ENCODE measurements at regions not wholly inside any gene's neighbourhood (a gene's known extent, or its start where the extent isn't known, plus 50 kb on each side); places are given as distances from the start of the nearest gene placed in this dataset.

DNA sequence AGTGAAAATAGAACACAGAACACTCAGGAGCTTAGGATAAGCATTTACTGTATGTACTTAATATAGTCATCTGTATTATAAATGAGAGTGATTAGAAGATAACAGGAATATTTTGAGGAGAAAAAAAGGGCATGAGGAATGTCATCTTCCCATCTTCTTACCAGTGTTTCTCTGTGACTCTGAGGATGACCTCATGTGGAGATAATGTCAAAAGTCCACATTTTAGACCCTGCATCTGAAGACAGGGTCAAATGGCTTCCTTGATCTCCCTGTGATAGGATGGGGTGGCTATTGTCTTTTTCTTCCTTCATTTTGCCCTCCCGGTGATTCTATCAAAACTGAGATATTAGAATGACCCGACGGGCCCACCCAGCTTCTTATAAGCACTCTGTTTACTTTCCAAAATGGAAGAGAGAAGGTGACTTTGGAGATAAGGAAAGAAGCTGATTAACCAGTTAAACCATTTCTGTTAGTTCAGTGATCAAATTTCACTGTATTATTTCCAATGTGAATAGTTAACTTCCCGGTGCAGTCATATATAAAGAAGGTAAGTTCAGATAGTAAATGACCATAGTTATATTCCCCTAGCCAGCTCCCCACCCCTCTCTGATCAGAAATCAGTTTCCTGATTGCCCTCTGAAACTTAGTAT, 115.7 kb upstream of the SALL4 start:
- DNase-seq, result no peak

DNA sequence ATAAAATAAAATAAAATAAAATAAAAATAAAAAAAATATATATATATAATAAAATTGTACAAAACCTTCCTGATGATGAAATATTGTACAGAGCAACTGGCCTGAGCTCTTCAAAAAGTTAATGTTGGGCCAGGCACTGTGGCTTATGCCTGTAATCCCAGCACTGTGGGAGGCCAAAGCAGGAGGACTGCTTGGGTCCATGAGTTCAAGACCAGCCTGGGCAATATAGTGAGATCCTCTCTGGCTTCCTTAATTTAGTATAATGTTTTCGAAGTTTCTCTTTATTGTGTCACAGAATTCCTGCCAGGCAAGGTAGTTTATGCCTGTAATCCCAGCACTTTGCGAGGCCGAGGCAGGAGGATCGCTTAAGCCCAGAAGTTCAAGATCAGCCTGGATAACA, 113.9 kb upstream of the SALL4 start:
- DNase-seq, result no peak

DNA sequence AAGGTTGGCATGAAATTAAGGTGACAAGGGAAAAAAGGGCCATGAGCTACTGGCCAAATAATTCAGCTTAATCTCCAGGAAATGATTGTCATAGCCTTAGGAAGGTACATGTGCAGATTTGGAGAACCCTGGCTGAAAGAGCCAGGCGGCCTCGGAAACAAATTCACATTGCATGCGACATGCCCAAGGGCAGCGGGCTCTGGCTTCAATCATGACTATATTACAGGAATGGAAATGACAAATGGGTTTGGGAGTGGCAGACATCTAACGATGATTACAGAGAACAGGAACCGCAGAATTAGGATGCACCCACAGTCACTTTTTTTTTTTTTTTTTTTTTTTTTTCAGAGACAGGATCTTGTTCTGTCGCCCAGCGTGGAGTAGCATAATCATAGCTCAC, 112.4 kb upstream of the SALL4 start:
- no peak for DNase-seq

DNA sequence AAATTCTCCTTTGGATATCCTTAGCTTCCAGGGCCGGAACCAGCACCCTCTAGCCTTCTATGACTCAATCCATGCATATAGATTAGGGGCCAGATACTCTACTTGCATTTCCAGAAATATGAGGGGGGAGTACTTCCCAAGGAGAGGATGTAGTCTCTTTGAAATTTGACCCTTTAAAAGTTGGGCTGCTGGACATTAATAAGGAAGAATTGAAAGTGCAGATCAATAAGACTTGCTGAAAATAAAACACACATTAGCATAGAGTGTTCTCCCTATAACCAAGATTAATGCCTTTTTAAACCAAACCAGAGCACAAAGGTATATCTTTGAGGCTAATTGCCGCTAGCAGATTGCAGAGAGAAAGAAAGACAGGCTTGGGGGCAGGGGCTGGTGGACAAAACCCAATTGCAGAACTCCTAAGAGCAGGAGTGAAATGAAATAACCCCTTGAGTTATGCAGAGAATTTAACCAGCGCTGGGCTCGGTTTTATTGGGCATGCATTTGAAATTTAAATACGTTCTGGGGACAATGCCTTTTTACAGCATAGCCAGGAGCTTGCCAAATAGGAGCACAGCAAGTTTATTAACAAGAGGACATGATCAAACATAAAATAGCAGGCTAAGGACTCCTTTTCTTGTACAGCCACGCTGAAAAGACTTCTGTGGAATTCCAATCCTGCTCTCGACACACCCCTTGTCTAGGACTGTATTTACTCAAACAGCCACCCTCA, 108.2 kb upstream of the SALL4 start:
- DNase-seq, result no peak

GRCh38 chr20:51906679-51907078, 104.4 kb upstream of the SALL4 start:
- no peak for DNase-seq

- no peak for DNase-seq
Observed at GRCh38 chr20:51906049-51906448, 103.7 kb upstream of the SALL4 start.

GRCh38 chr20:51902933-51903332, 100.6 kb upstream of the SALL4 start:
- DNase-seq, result no peak

DNA sequence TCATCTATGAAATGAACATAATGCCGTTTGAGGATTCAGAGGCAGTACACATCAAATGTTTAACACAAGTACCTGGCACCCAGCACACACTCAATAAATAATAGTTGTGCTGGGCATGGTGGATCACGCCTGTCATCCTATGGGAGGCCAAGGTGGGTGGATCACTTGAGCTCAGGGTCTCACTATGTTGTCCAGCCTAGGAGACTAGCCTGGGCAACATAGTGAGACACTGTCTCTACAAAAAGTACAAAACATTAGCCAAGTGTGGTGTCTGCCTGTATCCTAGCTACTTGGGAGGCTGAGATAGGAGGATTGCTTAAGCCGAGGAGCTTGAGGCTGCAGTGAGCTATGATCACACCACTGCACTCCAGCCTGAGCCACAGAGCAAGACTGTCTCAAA, 98.1 kb upstream of the SALL4 start:
- DNase-seq, result no peak

DNA sequence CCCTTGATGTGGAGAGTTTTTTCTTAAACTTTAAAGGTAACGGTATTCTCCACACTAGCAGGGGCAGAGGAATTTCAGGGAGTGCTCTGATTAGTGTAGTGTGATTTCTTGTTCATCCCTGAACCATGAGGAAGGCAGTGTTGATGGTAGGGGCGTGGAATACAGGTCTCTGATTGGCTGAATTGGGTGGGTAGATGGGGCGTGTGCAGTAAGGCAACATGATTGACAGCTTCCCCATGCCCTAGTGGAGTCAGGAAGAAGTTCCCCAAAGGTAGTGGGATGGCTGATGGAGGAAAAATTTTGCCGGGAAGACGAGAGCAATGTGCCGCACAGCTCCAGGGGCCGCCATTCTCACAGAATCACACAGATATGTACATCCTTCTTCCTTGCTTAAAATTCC, 97.4 kb upstream of the SALL4 start:
- DNase-seq, result no peak

DNA sequence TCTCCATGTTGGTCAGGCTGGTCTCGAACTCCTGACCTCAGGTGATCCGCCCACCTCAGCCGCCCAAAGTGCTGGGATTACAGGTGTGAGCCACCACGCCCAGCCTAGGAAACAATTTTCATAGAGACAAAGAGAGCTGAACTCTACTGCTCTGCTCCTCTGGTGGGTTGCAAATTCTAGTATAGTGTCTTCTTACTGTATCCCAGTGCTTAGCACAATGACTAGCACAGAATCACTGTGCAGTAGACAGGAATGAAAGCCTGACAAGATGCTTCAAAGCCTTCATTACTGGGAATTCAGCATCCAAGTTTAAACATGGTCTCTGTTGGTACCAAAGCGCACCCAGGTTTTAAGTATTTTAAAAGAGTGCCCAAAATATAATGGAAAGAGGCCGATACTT, 96.5 kb upstream of the SALL4 start:
- no peak for DNase-seq

DNA sequence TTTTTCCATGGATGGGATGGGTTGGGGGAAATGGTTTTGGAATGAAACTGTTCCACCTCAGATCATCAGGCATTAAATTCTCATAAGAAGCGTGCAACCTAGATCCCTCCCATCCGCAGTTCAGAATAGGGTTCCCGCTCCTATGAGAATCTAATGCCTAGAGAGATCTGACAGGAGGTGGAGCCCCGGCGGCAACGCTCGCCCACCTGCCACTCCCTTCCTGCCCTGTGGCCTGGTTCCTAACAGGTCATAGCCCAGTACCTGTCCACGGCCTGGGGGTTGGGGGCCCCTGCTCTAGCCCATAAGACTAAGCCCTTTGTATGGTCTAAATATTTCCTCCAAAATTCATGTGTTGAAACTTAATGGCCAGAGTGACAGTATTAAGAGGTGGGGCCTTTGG, 92.3 kb upstream of the SALL4 start:
- no peak for DNase-seq

DNA sequence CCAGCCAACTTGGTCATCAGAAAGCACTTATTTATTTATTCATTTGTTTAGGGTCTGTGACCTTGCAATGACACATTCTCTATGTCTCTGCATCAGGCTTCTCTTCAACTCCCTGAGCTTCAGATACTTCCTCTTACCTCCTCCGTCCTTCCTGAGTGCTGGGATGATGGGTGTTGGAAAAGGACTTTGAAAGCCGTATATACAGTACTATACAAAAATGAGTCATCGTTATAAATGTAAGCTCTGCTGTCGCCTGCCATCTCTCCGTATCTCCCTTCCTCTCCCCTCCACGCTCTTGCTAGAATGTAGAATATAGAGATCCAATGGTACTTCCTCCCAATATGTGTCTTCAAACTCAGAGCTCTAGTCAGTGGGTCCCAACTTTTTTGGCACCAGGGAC, 91.9 kb upstream of the SALL4 start:
- no peak for DNase-seq

DNA sequence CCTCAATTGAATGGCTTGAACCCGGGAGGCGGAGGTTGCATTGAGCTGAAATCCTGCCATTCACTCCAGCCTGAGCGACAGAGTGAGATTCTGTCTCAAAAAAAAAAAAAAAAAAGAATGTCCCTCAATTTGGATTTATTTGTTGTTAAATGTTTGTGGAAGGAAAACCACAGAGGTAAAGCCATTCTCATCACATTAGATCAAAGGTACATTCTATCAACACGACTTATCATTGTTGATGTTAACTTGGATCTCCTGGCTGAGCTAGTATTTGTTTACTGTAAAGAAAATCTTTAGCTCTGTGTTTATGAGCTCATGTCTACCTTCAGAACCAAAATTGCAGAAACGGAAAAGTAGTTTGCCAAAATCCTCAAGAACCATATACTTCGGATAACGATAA, 91.4 kb upstream of the SALL4 start:
- DNase-seq, result no peak

- DNase-seq, result no peak
Observed at GRCh38 chr20:51890003-51890402, 87.7 kb upstream of the SALL4 start.

DNA sequence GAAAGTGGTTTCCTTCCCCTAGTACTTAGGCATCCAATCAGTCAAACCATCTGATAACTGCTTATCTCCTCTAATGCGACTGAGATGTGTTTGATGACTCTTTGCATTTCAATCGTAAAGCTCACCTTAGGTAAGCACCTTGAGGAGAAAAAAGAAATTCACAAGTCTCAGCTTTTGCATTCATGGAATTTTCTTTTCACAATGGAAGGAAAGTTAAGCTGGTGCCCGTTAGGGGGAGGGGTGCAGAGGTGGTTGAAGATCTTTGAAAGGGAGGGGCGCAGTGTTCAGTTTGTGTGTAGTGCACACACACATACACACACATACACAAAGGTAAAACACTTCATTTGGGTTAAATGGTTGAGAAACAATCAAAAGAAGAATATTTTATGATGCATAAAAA, 87.1 kb upstream of the SALL4 start:
- no peak for DNase-seq

DNA sequence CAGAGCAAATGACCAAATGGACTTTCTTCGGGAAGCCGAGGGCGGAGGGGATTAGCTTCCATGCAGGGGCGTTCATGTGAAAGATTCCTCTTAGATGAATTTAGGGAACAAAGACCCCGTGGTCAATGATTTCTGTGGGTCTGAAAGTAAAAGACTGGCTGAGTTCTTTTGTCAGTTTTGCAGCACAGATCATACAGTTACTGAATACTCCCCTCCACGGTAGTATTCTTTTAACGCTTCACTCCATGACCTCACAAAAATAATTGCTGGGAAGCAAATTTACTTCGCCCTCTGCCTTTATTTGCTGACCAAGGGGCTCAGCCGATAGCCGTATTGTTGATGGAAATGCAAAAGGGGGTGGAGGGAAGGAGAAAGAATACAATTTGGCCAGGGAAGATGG, 86.0 kb upstream of the SALL4 start:
- DNase-seq, result no peak

GRCh38 chr20:51886891-51887608, 84.7 kb upstream of the SALL4 start:
- DNase-seq, result no peak

- DNase-seq, result no peak
Observed at GRCh38 chr20:51886341-51886740, 84.0 kb upstream of the SALL4 start.

DNA sequence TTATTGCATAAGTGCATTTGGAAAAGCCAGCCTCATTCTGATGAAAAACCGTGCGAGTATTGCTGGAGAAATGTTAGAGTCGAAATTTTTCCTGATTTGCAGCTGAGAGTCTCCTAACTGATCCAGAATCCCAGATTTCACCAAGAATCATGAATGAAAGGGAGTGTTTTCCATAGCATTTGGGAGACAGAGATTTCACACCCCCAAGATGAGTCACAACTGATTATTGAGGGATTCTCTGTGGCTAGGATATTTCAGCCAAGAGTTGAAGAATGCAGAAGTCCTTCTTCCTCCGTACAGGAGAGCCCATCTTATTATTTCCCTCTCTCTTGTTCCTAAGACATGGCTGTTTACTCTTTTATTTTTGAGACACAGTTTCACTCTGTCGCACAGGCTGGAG, 82.2 kb upstream of the SALL4 start:
- DNase-seq, result no peak

DNA sequence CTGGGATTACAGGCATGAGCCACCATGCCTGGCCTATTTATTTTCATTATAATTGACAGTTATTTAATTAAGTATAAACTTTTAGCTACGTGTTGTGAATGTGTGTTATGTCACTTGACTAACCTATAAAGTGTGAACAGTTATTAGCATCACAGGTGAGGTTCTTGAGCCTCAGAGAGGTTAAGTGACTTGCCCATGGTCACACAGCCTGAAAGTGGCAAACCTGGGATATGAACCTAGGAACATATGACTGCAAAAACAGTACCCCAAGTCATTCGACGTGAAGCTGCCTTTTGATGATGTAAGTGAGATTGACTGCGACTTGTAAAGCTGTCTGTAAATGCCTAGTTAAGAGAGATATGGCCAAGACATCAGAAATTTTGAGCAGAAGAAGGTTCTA, 77.9 kb upstream of the SALL4 start:
- no peak for DNase-seq

DNA sequence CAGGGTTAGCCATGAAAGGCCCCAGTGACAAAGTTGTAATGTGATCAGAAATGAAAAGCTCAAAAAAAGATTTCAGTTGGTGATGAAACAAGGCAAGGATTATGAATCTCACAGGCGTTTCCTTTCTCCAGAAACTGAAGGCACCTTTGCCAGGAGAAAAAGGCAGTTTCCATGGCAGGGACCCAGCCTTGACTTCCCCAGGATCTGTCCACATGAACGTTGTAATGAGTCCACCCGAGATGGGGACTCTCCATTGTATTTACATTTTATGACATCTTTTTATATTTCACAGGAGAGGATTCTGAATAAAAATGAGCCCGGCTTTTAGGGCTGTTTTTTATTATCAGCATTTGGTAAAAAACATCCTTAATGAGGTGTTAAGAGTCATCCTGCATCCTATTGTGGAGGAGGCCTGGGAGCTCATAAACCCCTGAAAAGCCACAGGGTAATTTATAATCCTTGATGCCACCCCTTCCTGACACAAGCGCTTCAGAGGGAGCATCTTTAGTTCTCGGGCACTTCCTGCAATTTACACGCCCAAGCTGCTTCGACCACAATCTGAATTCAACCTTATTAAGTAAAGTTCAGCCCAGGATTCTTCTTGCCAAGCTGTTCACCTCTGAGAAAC, 74.1 kb upstream of the SALL4 start:
- no peak for DNase-seq

- no peak for DNase-seq
Observed at GRCh38 chr20:51873652-51874051, 71.3 kb upstream of the SALL4 start.

GRCh38 chr20:51871943-51872342, 69.6 kb upstream of the SALL4 start:
- no peak for DNase-seq

DNA sequence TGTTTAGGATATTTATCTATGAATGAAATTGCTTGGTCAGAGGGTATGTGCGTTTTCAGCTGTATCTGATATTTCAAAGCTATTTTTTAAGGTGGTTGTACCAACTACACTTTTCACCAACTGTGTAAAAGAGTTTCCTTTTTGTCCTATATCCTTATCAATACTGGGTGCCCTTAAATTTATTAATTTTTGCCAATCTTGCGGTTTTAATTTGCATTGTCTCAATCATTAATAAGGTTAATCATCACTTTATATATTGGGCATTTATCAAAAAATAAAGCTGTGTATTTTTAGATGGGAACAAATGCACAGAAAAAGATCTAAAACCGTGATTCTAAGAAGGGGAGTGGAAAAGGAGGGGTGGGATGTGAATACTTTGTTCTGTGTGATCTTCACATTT, 66.7 kb upstream of the SALL4 start:
- DNase-seq, result no peak

Measured in NCI-H524 treated with DMSO at 0.1 percent for 48 hours (cell line).